Chondrocyte (in vitro differentiated cells): ENCODE measurements at regions not wholly inside any gene's neighbourhood (a gene's known extent, or its start where the extent isn't known, plus 50 kb on each side); places are given as distances from the start of the nearest gene placed in this dataset.

Experiments
- DNase-seq: peaks from one replicate; pipeline ENCODE4 v3.0.0; 2021; ENCODE audit warnings: mixed read lengths, low spot score
- H3K27ac Mint-ChIP-seq: one replicate; pipeline ENCODE4 v1.8.0; 2021; ENCODE audit warnings: mild to moderate bottlenecking, moderate library complexity, mixed read lengths; ENCODE audit not compliant: unreplicated experiment
- H3K27me3 Mint-ChIP-seq: 2 replicates; pipeline ENCODE4 v1.8.0; 2021; ENCODE audit warnings: low read depth, mixed read lengths
- H3K36me3 Mint-ChIP-seq: 2 replicates; pipeline ENCODE4 v1.8.0; 2021; ENCODE audit warnings: low read depth, mixed read lengths
- H3K4me1 Mint-ChIP-seq: 2 replicates; pipeline ENCODE4 v1.8.0; 2021; ENCODE audit warnings: low read depth, mild to moderate bottlenecking, mixed read lengths
- H3K4me3 Mint-ChIP-seq: one replicate; pipeline ENCODE4 v1.8.0; 2021; ENCODE audit warnings: mild to moderate bottlenecking, moderate library complexity, mixed read lengths; ENCODE audit not compliant: unreplicated experiment
- H3K9me3 Mint-ChIP-seq: 2 replicates; pipeline ENCODE4 v1.8.0; 2021; ENCODE audit warnings: low read depth, mixed read lengths
- CTCF ChIP-seq: fragments of 200-600 bp; sonication (generic); IDR thresholded peaks from 2 replicates; pipeline ENCODE4 v1.5.0; 2021; ENCODE audit warnings: antibody characterized with exemption, mild to moderate bottlenecking, moderate library complexity

- no peak for TF ChIP-seq CTCF
- no peaks in the 10 kb centered on the region for H3K4me1 Mint-ChIP-seq
- H3K27ac Mint-ChIP-seq: no peak overlapping the region
- no peak overlapping the region for H3K4me3 Mint-ChIP-seq
- H3K36me3 Mint-ChIP-seq: no peaks in the 10 kb centered on the region
- DNase-seq: no peak
- H3K9me3 Mint-ChIP-seq: no peaks in the 10 kb centered on the region
- H3K27me3 Mint-ChIP-seq: peaks cover 12% of the 10 kb centered on the region
Observed at GRCh38 chr20:24827603-24828295, 121.3 kb upstream of the CST7 start.

DNA sequence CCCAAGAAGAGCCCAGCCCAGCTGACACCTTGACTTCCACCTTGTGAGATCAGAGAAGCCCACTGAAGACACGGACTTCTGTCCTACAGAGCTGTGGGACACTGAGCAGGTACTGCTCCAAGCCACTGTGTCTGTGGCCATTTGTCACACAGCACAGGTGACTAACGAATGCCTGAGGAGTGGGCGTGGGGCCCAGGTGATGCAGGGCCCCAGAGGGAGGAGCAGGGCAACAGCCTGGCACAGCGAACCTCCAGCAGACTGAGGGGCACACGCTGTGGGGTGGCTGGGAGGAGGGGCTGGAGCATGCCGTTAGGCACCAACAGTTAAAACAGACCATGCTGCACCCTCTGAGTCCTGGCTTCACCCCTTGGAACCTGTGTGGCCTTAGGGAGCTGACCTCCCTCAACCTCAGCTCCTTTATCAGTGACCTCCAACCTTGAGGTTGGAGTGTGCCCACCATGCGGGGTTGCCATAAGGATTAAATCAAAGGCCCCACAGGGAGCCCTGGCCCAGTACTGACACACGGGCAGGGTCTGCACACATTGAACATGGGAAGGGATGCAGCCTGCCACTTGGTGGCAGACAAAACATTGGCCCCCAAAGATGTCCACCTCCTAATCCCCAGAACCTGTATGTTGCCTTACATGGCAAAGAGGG is 119.9 kb upstream of the CST7 start:
- DNase-seq: no peak
- H3K36me3 Mint-ChIP-seq: no peaks in the 10 kb centered on the region
- peaks cover 8% of the 10 kb centered on the region for H3K27me3 Mint-ChIP-seq
- no peak overlapping the region for H3K4me3 Mint-ChIP-seq
- no peaks in the 10 kb centered on the region for H3K4me1 Mint-ChIP-seq
- H3K27ac Mint-ChIP-seq: no peak overlapping the region
- no peaks in the 10 kb centered on the region for H3K9me3 Mint-ChIP-seq
- no peak for TF ChIP-seq CTCF

DNA sequence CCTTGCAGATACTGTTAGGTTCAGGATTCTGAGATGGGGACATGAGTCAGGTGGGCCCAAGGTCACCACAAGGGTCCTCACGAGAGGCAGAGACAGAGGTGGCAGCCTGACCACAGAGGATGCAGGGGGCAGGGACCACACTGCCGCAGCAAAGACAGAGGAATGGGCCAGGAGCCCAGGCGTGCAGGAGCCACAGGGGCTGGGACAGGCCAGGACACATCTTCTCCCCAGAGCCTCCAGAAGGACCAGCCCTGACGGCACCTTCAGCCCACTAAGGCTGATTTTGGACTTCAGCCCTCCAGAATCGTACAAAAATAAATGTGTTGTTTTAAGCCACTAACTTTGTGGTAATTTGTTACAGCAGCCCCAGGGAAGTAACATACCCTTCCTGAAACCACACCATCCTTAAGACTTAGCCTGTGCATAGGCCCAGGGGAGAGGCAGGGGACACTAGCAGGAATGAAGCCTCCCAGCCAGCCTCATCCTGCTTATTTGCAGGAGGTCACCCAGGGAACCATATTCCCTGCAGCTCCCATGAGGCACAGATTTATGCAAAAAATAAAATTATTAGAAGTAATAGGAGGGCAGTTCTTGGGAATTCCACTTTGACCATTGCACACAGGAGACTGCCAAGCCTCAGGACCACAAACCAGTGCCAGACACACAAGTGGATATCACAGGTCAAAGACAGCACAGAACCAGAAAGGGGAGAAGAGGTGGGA is 119.3 kb upstream of the CST7 start:
- TF ChIP-seq CTCF: no peak
- Mint-ChIP-seq H3K27me3 (peaks cover 9% of the 10 kb centered on the region), H3K36me3 (no peaks in the 10 kb centered on the region), H3K4me1 (no peaks in the 10 kb centered on the region), H3K4me3 (no peak overlapping the region), H3K9me3 (no peaks in the 10 kb centered on the region), H3K27ac (no peak overlapping the region)
- no peak for DNase-seq

DNA sequence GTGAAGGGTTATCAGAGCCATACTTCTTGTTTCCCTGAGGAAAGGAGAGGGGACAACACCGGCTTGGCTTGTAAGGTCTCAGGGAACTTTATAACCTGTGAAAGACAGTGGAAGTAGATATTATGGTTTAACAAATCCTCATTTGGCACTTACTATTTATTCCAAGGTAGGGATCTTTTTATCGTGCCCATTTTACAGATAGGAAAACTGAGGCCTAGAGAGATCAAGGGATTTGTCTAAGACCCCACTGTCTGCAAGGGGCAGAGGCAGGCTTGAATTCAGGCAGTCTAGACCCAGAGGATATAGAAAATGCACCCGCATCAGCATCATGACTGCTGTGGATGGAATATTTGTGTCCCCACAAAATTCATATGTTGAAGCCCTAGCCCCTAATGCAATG is 118.4 kb upstream of the CST7 start:
- H3K9me3 Mint-ChIP-seq: no peaks in the 10 kb centered on the region
- H3K36me3 Mint-ChIP-seq: no peaks in the 10 kb centered on the region
- no peak for DNase-seq
- H3K4me1 Mint-ChIP-seq: no peaks in the 10 kb centered on the region
- peaks cover 14% of the 10 kb centered on the region for H3K27me3 Mint-ChIP-seq
- TF ChIP-seq CTCF: no peak
- no peak overlapping the region for H3K27ac Mint-ChIP-seq
- H3K4me3 Mint-ChIP-seq: no peak overlapping the region

GRCh38 chr20:24831232-24831631 is 117.8 kb upstream of the CST7 start:
- TF ChIP-seq CTCF: no peak
- H3K9me3 Mint-ChIP-seq: no peaks in the 10 kb centered on the region
- DNase-seq: no peak
- H3K27me3 Mint-ChIP-seq: peaks cover 14% of the 10 kb centered on the region
- H3K4me1 Mint-ChIP-seq: no peaks in the 10 kb centered on the region
- no peaks in the 10 kb centered on the region for H3K36me3 Mint-ChIP-seq
- no peak overlapping the region for H3K4me3 Mint-ChIP-seq
- no peak overlapping the region for H3K27ac Mint-ChIP-seq
